ENCODE measurements at regions not wholly inside any gene's neighbourhood (a gene's known extent, or its start where the extent isn't known, plus 50 kb on each side); places are given as distances from the start of the nearest gene placed in this dataset.

DNA sequence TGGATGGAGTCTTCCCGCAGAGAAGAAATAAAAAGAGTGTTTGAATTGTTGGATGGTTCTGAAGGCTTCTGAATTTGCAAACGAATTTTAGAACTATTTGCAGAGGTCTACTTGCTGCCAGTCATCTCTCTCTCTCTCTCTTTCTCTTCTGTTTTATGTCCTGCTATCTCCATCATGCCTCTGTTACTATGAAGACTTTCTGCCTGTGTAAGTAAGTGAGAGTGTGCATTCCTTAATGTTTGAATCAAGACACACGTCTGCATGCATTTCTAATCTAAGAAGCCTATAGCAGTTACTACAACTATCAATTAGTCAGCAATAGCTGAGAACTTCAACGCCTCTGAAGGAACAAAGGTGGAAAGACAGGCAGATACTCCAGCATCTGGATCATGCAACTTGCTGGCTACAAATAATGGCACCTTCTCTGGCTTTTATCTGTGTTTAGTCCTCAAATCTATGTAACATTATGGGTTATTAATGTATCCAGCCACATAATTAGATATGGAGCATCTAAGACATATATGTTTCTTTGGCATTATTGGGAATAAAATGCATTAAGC lies 191.5 kb upstream of the BLID start:
- in situ Hi-C loops (cut with HindIII; ENCODE audit: low pct_ligation_motif_present, low sequenced_read_pairs), result no loop called here

DNA sequence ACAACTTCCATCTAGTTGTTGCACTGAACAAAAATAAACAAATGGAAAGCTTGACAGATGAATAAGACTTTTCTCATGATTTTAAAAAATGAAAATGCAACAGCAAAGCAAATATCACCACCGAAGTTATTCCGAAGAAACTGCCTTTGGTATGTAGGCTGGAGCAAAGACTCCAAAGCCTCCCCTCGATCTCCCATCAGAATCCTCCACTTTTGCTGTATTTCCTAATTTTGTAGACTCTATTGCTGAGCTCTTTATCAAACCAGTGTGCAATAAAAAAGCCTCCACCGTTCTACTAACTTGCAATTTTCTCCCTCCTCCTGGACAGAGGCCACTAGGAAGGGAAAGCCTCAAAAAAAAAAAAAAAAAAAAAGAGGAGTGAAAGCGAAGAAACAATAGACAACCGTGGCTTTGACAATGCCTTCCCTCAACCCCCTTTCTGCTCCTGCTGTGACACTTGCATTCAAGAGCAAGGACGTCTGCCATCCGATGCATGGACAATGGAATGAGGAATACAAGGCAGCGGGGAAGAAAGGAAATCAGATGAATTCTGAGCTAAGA lies 190.9 kb upstream of the BLID start:
- in situ Hi-C loops (cut with HindIII; ENCODE audit: low pct_ligation_motif_present, low sequenced_read_pairs), result no loop called here
- Histone ChIP-seq H3K27ac (no peak overlapping the region), H3K27me3 (replicated peaks) (peaks cover 9% of the 10 kb centered on the region), H3K36me3 (replicated peaks) (no peaks in the 10 kb centered on the region), H3K4me3 (ENCODE audit: low read depth, low read length) (no peak overlapping the region)
- no peak for DNase-seq
- TF ChIP-seq, protein P1, sequence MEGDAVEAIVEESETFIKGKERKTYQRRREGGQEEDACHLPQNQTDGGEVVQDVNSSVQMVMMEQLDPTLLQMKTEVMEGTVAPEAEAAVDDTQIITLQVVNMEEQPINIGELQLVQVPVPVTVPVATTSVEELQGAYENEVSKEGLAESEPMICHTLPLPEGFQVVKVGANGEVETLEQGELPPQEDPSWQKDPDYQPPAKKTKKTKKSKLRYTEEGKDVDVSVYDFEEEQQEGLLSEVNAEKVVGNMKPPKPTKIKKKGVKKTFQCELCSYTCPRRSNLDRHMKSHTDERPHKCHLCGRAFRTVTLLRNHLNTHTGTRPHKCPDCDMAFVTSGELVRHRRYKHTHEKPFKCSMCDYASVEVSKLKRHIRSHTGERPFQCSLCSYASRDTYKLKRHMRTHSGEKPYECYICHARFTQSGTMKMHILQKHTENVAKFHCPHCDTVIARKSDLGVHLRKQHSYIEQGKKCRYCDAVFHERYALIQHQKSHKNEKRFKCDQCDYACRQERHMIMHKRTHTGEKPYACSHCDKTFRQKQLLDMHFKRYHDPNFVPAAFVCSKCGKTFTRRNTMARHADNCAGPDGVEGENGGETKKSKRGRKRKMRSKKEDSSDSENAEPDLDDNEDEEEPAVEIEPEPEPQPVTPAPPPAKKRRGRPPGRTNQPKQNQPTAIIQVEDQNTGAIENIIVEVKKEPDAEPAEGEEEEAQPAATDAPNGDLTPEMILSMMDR (IDR thresholded peaks at IDR 0.05; ENCODE audit: low read depth, low read length, missing control alignments), result no peak

More for the DNA sequence above, 191.5 kb upstream of the BLID start:
- no peak for DNase-seq
- H3K4me3 ChIP-seq (ENCODE audit: low read depth, low read length), result no peak overlapping the region
- TF ChIP-seq, protein P1 (IDR thresholded peaks at IDR 0.05; ENCODE audit: low read depth, low read length, missing control alignments), result no peak
- H3K36me3 ChIP-seq (replicated peaks), result no peaks in the 10 kb centered on the region
- no peak overlapping the region for H3K27ac ChIP-seq
- H3K27me3 ChIP-seq (replicated peaks), result peaks cover 9% of the 10 kb centered on the region

DNA sequence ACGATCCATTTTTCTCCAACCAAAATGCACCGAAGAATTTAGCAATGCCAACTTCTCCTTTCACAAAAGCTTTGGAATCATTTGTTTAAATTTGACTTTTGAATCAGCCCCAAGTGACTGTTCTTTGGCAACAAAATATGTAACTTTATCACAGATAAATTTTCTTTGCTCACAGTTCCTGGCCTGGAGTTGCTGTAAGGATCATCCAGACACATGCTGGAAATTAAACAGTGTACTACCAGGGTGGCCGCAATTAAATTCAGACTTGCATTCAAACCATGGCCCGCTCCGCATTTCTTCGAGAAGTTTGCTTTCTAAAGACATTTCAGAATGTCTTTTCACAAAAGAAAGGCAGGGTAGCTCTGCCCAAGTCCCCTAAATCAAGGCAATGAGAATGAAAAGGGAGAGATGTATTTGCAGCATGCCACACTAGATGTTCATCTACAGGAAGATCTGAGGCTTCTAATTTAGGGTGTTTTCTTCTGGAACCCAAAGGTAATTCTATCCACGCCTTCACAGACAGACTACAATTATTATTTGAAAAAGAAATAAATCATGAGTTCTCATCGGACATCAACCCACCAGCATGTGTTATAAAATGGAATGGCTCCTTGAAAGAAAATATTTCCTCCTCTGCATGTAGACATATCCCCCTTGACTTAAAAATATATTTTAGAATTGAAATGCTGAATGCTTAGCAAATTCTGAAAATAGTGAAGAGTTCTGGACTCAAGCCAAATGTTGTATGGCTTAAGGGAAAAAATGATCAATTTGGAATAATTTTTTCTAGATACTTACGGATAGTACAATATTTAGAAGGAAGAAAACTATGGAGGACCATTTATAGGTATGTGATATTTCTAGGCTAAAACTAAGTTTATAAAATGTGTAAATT lies 189.7 kb upstream of the BLID start:
- H3K27ac ChIP-seq, result no peak overlapping the region
- H3K36me3 ChIP-seq (replicated peaks), result no peaks in the 10 kb centered on the region
- H3K27me3 ChIP-seq (replicated peaks), result peaks cover 9% of the 10 kb centered on the region
- in situ Hi-C loops (cut with HindIII; ENCODE audit: low pct_ligation_motif_present, low sequenced_read_pairs), result no loop called here
- TF ChIP-seq, protein P1 (IDR thresholded peaks at IDR 0.05; ENCODE audit: low read depth, low read length, missing control alignments), result no peak
- DNase-seq, result no peak
- no peak overlapping the region for H3K4me3 ChIP-seq (ENCODE audit: low read depth, low read length)

DNA sequence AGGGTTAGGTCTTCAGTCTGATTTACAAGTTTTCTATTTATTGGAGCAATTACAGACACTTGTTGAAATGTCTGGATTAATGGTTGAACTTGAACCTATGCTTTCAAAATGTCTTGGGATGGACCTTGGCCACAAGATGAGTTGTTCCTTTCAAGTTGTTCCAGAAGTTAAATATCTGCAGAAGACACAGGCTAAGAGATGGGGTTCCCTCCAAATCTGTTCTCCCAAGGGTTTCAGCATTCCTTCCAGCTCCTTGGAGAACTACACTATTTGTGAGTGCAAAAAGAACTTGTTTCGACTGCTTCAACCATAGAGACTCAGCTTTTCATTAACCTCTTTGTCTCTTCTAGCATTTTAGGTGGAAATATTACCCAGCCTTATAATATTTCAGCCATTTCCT lies 189.0 kb upstream of the BLID start:
- H3K27ac ChIP-seq, result no peak overlapping the region
- peaks cover 9% of the 10 kb centered on the region for H3K27me3 ChIP-seq (replicated peaks)
- no peak overlapping the region for H3K4me3 ChIP-seq (ENCODE audit: low read depth, low read length)
- in situ Hi-C loops (cut with HindIII; ENCODE audit: low pct_ligation_motif_present, low sequenced_read_pairs), result no loop called here
- TF ChIP-seq, protein P1 (IDR thresholded peaks at IDR 0.05; ENCODE audit: low read depth, low read length, missing control alignments), result no peak
- H3K36me3 ChIP-seq (replicated peaks), result no peaks in the 10 kb centered on the region
- DNase-seq, result no peak

DNA sequence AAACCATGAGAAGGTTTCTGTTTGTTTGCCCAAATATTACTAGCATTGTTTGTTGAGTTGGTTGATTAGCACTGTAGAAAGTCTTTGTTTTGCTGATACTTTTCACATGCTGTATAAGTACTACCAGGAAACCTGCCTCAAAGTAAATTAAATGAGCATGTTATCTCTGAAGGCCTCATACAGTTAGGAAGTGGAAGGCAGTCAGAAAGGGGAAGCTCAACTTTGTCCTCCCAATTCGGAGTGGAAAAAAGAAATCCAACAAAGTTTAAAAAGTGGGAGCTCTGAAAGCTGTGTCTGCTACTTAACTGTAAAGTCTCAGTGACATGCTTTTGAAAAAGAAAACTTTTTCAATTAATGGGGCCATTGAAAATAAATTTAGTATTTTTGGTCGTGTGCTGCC lies 188.3 kb upstream of the BLID start:
- Histone ChIP-seq H3K27ac (no peak overlapping the region), H3K36me3 (replicated peaks) (no peaks in the 10 kb centered on the region), H3K4me3 (ENCODE audit: low read depth, low read length) (no peak overlapping the region), H3K27me3 (replicated peaks) (peaks cover 9% of the 10 kb centered on the region)
- TF ChIP-seq, protein P1 (IDR thresholded peaks at IDR 0.05; ENCODE audit: low read depth, low read length, missing control alignments), result no peak
- DNase-seq, result no peak
- in situ Hi-C loops (cut with HindIII; ENCODE audit: low pct_ligation_motif_present, low sequenced_read_pairs), result no loop called here
